ENCODE measurements at regions not wholly inside any gene's neighbourhood (a gene's known extent, or its start where the extent isn't known, plus 50 kb on each side); places are given as distances from the start of the nearest gene placed in this dataset.
"Not testable (repeated sequence)": the region's sequence is repeated elsewhere in the genome, so short reads cannot be mapped to it uniquely, and the experiment has no call there.

DNA sequence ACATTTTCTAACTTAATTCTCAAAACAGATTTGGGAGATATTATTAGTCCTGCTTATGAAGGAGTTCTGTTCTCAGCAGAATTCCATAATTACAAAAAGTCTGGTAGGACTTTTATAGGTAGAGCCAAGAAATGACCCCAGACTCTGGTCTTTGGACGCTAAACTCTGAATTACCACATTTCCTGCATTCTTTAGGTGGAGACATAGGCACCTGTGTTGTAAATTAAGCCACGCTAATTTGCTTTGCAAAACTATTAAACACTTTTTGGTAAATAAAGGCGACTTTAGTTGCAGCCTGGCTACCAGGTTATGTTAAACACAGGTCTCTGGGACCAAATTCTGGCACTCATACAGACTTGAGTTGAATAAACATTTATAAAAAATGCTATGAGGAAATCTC is 77.7 kb downstream of the C9orf152 start:
- Mint-ChIP-seq H3K27ac (no peak overlapping the region), H3K4me1 (peaks cover 67 to 91% of the 10 kb centered on the region in 2 donors), H3K36me3 (peaks cover 66 to 75% of the 10 kb centered on the region in 2 donors), H3K27me3 (no peaks in the 10 kb centered on the region), H3K9me3 (peaks cover 0 to 3% of the 10 kb centered on the region in 2 donors), H3K4me3 (peak overlapping the region in 1 of 2 donors; percentile 70)
- DNase-seq (no peak), ATAC-seq (replicated peaks) (no peak)

DNA sequence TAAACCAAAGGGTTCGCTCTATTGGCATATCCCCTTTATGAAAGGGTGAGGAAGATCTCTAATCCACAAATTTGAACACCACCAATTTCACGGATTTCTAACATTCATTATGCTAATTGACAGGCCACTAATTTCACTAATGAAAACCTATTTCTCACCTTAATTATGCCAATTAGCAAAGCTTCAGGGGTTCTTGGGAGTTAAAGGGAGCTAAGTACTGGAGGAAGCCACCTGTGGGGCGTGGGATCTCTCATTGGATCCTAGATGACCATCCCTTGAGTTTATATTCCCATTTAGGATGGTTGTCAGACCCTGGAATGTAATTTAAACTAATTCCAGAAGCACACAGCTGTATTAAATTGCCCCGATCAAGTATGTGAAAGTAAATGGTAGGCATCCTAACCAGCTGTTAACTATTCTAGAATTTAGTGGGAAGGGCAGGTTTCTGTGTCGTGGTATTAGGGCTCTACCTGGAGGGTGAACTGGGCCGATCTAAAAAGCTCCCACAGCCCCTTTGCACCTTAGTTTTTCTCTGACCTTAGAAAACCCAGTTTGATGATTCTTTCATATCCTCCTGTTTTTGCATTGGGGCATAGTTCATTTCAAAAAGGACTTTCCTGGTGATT is 77.1 kb downstream of the C9orf152 start:
- Mint-ChIP-seq H3K4me1 (peaks cover 60 to 84% of the 10 kb centered on the region in 2 donors), H3K36me3 (peaks cover 65 to 72% of the 10 kb centered on the region in 2 donors), H3K4me3 (peak overlapping the region; percentile 25 to 62), H3K9me3 (peaks cover 0 to 3% of the 10 kb centered on the region in 2 donors), H3K27ac (peak overlapping the region; percentile 75), H3K27me3 (no peaks in the 10 kb centered on the region)
- DNase-seq (no peak), ATAC-seq (replicated peaks) (no peak)

DNA sequence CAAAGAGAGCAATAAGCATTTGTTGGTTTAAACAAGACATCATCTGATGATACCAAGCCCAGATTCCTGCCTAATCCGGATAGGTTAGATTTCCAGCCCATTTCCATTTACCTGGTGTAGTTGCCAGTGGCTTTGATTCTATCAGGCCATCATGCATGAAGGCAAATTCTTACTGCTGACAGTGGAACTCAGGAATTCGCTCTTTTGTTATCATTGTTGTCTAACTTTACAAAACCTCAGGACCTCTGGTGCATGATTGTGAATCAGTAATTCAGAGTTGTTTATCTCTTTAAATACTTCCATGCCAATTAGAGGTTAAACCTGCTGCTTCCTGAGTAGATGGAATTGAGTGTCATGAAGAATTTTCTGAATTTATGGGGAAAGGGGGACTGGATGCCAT is 76.5 kb downstream of the C9orf152 start:
- peaks cover 0 to 3% of the 10 kb centered on the region in 2 donors for H3K9me3 Mint-ChIP-seq
- no peaks in the 10 kb centered on the region for H3K27me3 Mint-ChIP-seq
- peak overlapping the region in 1 of 2 donors; percentile 62 for H3K4me3 Mint-ChIP-seq
- peak overlapping the region; percentile 92 for H3K27ac Mint-ChIP-seq
- H3K4me1 Mint-ChIP-seq = peaks cover 59 to 84% of the 10 kb centered on the region in 2 donors
- peaks cover 70 to 75% of the 10 kb centered on the region in 2 donors for H3K36me3 Mint-ChIP-seq
- DNase-seq = no peak
- no peak for ATAC-seq (replicated peaks)

DNA sequence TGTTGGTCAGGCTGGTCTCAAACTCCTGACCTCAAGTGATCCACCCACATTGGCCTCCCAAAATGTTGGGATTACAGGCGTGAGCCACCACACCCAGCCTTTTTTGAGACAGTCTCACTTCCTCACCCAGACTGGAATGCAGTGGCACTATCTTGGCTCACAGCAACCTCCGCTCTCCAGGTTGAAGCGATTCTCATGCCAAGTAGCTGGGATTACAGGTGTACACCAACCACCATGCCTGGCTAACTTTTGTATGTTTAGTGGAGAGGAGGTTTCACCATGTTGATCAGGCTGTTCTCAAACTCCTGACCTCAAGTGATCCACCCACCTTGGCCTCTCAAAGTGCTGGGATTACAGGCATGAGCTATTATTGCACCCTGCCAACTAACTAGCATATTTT is 75.4 kb downstream of the C9orf152 start:
- ATAC-seq (replicated peaks); DNase-seq; H3K27me3 Mint-ChIP-seq; H3K9me3 Mint-ChIP-seq; H3K4me3 Mint-ChIP-seq: not testable (repeated sequence)
- Mint-ChIP-seq H3K27ac (peak overlapping the region; percentile 92), H3K36me3 (peaks cover 71 to 79% of the 10 kb centered on the region in 2 donors), H3K4me1 (peaks cover 61 to 84% of the 10 kb centered on the region in 2 donors)

DNA sequence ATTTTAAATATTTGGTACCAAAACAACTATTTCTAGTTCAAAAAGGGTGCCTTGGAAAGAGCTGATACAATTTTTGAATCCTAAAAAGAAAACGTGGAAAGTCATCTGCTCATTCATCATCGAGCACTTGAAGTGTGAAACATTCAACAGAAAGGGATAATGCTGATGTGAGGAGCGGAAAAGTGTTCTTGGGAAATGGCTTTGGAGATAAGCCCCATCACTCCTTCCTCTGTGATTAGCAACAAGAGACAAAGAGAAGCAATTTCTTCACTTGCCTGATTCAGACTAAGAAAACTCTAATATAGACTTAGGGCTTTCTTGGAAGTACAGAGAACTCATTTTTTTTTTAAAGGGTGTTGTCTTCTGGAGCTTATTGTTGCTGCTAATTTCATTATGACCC is 74.9 kb downstream of the C9orf152 start:
- H3K9me3 Mint-ChIP-seq = peaks cover 0 to 3% of the 10 kb centered on the region in 2 donors
- peaks cover 71 to 79% of the 10 kb centered on the region in 2 donors for H3K36me3 Mint-ChIP-seq
- peaks cover 59 to 84% of the 10 kb centered on the region in 2 donors for H3K4me1 Mint-ChIP-seq
- H3K27ac Mint-ChIP-seq = peak overlapping the region; percentile 92
- DNase-seq (no peak), ATAC-seq (replicated peaks) (no peak)
- H3K27me3 Mint-ChIP-seq = no peaks in the 10 kb centered on the region
- H3K4me3 Mint-ChIP-seq = no peak overlapping the region

DNA sequence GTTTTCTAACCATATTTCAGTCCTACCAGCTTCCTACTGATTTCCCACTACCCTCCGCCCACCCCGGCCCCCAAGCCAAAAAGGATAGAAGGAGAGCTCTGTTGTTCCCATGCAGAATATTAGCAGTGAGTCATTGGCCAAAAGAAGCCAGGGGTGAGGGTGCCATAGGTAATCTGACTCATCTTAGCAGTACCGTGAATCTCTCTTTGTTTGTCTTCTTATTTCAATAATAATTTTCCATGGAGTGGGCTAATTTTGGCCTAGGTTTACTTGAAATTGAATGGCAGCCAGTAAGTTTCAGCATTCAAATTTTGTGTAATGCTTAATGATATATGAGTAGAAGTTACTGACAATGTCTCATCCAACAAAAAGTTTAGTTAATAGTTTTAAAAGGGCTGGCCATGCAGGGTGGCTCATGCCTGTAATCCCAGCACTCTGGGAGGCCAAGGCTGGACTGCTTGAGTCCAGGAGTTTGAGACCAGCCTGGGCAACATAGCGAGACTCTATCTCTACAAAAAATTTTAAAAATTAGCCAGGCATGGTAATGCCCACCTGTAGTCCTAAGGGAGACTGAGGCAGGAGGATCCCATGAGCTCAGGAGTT is 74.2 kb downstream of the C9orf152 start:
- peaks cover 0 to 3% of the 10 kb centered on the region in 2 donors for H3K9me3 Mint-ChIP-seq
- ATAC-seq (replicated peaks) = no peak
- peaks cover 72 to 75% of the 10 kb centered on the region in 2 donors for H3K36me3 Mint-ChIP-seq
- DNase-seq = no peak
- peaks cover 54 to 84% of the 10 kb centered on the region in 2 donors for H3K4me1 Mint-ChIP-seq
- H3K27me3 Mint-ChIP-seq = no peaks in the 10 kb centered on the region
- peak overlapping the region; percentile 27 to 30 for H3K4me3 Mint-ChIP-seq
- H3K27ac Mint-ChIP-seq = peak overlapping the region; percentile 72

DNA sequence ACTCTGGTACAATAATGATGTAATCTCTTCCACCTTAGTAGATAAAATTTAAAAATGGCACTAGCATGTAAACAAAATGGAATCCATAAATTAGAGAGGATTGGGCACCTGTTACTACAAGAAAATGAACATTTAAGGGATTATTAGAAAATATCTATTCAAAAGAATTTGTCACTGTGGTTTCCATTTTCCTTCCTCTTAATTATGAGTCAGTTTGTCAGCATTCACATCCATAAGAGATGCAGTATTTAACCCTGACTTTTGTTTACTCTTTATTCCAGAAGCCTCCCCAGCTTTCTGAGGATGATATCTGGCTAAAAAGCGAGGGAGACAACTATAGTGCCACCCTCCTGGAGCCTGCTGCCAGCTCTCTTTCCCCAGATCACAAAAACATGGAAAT is 72.1 kb downstream of the C9orf152 start:
- DNase-seq = no peak
- peaks cover 73 to 81% of the 10 kb centered on the region in 2 donors for H3K36me3 Mint-ChIP-seq
- peak overlapping the region; percentile 84 for H3K27ac Mint-ChIP-seq
- no peaks in the 10 kb centered on the region for H3K27me3 Mint-ChIP-seq
- no peak for ATAC-seq (replicated peaks)
- H3K4me1 Mint-ChIP-seq = peaks cover 49 to 84% of the 10 kb centered on the region in 2 donors
- H3K9me3 Mint-ChIP-seq = peaks cover 0 to 3% of the 10 kb centered on the region in 2 donors
- H3K4me3 Mint-ChIP-seq = peak overlapping the region in 1 of 2 donors; percentile 15

DNA sequence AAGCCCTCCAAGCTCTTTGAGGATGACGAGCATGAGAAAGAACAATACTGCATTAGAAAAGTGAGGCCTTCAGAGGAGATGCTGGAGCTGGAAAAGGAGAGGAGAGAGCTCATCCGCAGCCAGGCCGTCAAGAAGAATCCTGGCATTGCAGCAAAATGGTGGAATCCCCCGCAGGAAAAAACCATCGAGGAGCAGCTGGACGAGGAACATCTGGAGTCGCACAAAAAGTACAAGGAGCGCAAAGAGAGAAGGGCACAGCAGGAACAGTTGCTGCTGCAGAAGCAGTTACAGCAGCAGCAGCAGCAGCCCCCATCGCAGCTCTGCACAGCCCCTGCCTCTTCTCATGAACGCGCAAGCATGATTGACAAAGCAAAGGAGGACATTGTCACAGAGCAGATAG is 71.2 kb downstream of the C9orf152 start:
- no peak for ATAC-seq (replicated peaks)
- peak overlapping the region; percentile 15 to 52 for H3K4me3 Mint-ChIP-seq

DNA sequence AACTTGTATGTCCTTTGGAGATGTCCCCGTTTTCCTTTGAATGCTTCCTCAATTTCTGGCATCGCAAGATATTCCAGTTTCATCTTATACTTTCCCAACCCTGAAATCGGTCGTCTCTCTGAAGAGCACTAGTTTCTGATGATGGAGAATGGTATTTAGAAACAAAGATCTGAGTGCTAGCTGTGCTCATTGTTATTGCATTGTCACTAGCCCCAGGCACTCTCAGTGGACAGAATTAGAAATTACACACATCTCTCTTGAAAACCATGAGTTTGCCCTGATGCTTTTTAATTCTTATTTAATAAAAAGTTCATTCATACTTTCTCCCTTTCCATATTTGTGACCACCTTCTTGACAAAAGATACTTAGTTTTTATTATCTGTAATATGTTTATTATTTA is 67.7 kb downstream of the C9orf152 start:
- ATAC-seq (replicated peaks) (no peak), DNase-seq (no peak)
- Mint-ChIP-seq H3K4me3 (peak overlapping the region in 1 of 2 donors; percentile 30), H3K9me3 (no peaks in the 10 kb centered on the region), H3K4me1 (peaks cover 56 to 93% of the 10 kb centered on the region in 2 donors), H3K36me3 (peaks cover 79 to 83% of the 10 kb centered on the region in 2 donors), H3K27me3 (no peaks in the 10 kb centered on the region), H3K27ac (no peak overlapping the region)

More for the DNA sequence above, 71.2 kb downstream of the C9orf152 start:
- H3K27me3 Mint-ChIP-seq = no peaks in the 10 kb centered on the region
- H3K9me3 Mint-ChIP-seq = peaks cover 0 to under 1% of the 10 kb centered on the region in 2 donors
- H3K36me3 Mint-ChIP-seq = peaks cover 76 to 81% of the 10 kb centered on the region in 2 donors
- H3K4me1 Mint-ChIP-seq = peaks cover 44 to 84% of the 10 kb centered on the region in 2 donors
- H3K27ac Mint-ChIP-seq = peak overlapping the region; percentile 84
- no peak for DNase-seq

DNA sequence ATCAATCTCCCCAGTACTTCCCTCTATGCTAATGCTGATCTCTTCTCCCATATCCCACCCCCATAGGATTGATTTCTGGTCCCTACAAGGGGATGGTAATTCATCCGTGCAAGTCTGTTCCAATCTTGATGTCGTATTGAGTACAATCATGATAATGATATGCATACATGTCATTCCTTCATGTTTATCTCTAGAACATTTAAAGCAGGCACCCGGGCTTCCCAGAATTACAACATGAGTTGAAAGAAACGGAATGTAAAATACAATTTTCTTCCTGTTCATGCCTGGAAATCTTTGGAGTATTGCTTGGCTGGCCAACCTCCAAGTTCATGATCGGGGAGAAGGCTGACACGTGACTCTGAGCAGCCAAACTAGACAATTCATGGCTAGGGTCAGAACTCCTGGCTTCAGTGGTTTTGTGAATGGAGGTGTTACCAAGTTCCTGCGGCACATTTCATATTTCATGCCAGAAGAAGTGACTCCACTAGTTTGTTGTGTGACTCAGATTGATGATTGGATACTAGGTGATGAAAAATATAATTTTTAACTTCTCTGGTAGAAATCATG is 66.6 kb downstream of the C9orf152 start:
- Mint-ChIP-seq H3K4me1 (peaks cover 61 to 99% of the 10 kb centered on the region in 2 donors), H3K36me3 (peaks cover 81% of the 10 kb centered on the region in 2 donors), H3K27me3 (no peaks in the 10 kb centered on the region), H3K4me3 (peak overlapping the region; percentile 19 to 35), H3K9me3 (no peaks in the 10 kb centered on the region), H3K27ac (peak overlapping the region; percentile 89)
- DNase-seq = no peak
- ATAC-seq (replicated peaks) = no peak

DNA sequence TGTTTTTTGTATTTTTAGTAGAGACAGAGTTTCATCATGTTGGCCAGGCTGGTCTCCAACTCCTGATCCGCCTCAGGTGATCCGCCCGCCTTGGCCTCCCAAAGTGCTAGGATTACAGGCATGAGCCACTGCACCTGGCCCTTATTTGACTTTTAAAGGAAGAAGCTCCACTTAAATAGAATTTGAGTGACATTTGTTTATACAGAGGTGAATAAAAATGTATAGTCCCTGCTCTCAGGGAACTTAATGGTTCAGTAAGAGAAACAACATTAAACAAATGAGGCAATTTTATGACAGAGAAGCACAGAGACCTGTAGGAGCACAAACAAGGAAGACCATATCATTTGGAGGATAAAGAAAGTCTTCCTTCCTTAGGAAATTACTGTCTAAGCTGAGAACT is 65.7 kb downstream of the C9orf152 start:
- Mint-ChIP-seq H3K36me3 (peaks cover 76 to 77% of the 10 kb centered on the region in 2 donors), H3K27me3 (no peaks in the 10 kb centered on the region), H3K4me3 (peak overlapping the region; percentile 58 to 59), H3K4me1 (peaks cover 61 to 99% of the 10 kb centered on the region in 2 donors), H3K9me3 (no peaks in the 10 kb centered on the region), H3K27ac (peak overlapping the region; percentile 89)
- no peak for ATAC-seq (replicated peaks)
- DNase-seq = no peak

DNA sequence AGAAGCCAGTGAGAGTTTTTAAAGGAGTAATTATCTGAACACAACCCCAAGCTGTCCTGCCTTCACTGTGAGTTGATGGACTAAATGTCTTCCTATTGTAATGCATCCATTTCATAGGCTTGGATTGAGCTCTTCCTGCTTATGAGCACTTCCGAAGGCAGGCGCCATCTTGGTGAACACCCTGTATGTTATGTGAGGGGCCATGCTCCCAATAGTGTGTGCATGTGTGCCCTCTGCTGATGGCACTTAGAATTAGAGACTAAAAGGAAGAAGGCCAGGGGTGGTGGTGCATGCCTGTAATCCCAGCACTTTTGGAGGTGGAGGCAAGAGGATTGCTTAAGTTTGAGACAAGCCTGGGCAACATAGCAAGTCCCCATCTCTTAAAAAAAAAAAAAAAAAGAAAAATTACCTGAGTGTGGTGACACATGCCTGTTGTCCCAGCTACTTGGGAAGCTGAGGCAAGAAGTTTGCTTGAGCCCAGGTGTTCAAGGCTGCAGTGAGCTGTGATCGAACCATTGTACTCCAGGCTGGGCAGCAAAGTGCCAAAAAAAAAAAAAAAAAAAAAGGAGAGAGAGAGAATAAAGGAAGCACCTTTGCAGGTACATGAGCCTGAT is 65.0 kb downstream of the C9orf152 start:
- no peaks in the 10 kb centered on the region for H3K9me3 Mint-ChIP-seq
- peaks cover 61 to 99% of the 10 kb centered on the region in 2 donors for H3K4me1 Mint-ChIP-seq
- H3K27ac Mint-ChIP-seq = peak overlapping the region; percentile 89
- peaks cover 68 to 75% of the 10 kb centered on the region in 2 donors for H3K36me3 Mint-ChIP-seq
- no peak for DNase-seq
- ATAC-seq (replicated peaks) = peak; percentile 30 to 36
- no peaks in the 10 kb centered on the region for H3K27me3 Mint-ChIP-seq
- peak overlapping the region; percentile 58 to 59 for H3K4me3 Mint-ChIP-seq

DNA sequence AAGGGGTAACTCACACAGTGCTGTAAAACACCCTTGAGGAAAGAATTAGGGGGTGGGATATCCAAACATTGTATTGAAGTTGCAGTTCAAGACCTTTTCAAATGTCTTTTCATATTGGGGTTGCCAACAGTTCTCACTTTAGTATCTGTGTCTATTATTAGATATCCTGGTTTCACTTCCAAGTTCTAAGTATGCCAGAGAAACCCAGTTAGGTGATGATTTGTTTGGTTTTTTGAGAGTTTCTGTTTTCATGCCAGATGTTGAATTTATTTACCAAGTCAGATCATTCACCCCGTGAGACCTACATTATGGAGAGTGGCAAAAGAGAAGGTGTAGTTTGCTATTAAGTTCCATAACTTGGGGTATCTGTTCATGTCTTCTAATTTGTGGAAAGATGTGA is 64.5 kb downstream of the C9orf152 start:
- no peaks in the 10 kb centered on the region for H3K9me3 Mint-ChIP-seq
- no peaks in the 10 kb centered on the region for H3K27me3 Mint-ChIP-seq
- peaks cover 69 to 76% of the 10 kb centered on the region in 2 donors for H3K36me3 Mint-ChIP-seq
- peak overlapping the region; percentile 89 for H3K27ac Mint-ChIP-seq
- H3K4me1 Mint-ChIP-seq = peaks cover 64 to 99% of the 10 kb centered on the region in 2 donors
- peak overlapping the region; percentile 58 to 59 for H3K4me3 Mint-ChIP-seq
- ATAC-seq (replicated peaks) (peak; percentile 69), DNase-seq (no peak)

DNA sequence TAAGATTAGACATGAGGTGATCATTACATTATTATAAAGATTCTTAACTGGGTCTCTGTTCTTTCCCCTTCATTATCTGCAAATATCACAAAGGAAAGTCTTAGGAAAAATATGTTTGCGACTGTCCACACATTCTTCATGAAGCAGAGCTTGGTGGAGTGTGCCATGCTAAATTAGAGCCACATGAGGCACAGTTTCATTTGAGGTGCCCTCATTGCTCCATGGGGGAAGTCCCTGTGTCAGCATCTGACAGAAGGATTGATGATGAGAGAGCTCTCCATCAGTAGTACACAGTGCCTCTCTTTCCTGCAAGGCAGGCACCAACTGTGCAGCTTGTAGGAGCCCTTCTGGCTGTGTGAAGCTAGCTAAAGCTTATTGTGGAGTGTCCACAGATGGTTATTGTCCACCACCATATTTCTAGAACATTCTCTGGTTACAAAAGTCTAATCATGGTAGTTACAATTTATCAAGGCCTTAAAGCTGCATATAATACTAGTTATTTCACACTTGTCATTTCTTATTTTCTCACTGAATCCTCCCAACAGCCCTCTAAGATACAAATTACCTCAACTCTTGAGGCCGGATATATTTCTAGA is 63.9 kb downstream of the C9orf152 start:
- peak; percentile 79 to 80 for ATAC-seq (replicated peaks)
- Mint-ChIP-seq H3K36me3 (peaks cover 69 to 77% of the 10 kb centered on the region in 2 donors), H3K27ac (peak overlapping the region; percentile 89), H3K27me3 (no peaks in the 10 kb centered on the region), H3K4me3 (peak overlapping the region; percentile 58 to 59), H3K9me3 (no peaks in the 10 kb centered on the region), H3K4me1 (peaks cover 63 to 99% of the 10 kb centered on the region in 2 donors)
- peak; percentile 44 for DNase-seq
